Neural cell (in vitro differentiated cells): ENCODE measurements at regions not wholly inside any gene's neighbourhood (a gene's known extent, or its start where the extent isn't known, plus 50 kb on each side); places are given as distances from the start of the nearest gene placed in this dataset.

Source experiments
- H2AFZ ChIP-seq: fragments of 200-600, 300-800 bp; sonication (generic), shearing (Covaris generic); 2 replicates; pipeline ENCODE4 v1.6.0; 2014; ENCODE audit warnings: low read depth, mild to moderate bottlenecking, antibody characterized with exemption, low read length, moderate library complexity
- H3F3A ChIP-seq: fragments of 200-600 bp; shearing (Covaris generic); 2 replicates; pipeline ENCODE4 v1.6.1; 2016; ENCODE audit warnings: mild to moderate bottlenecking, moderate library complexity, mixed read lengths, antibody characterized with exemption, low read length; ENCODE audit not compliant: insufficient read depth, poor library complexity, severe bottlenecking
- H3K27ac ChIP-seq: fragments of 200-600, 300-800 bp; sonication (generic), shearing (Covaris generic); 2 replicates; pipeline ENCODE4 v1.5.1; 2014; ENCODE audit warnings: mild to moderate bottlenecking, low read length, moderate library complexity
- H3K27me3 ChIP-seq: fragments of 300-800, 200-600 bp; sonication (generic), shearing (Covaris generic); 2 replicates; pipeline ENCODE4 v1.6.0; 2014; ENCODE audit warnings: mild to moderate bottlenecking, low read depth, low read length, moderate library complexity; ENCODE audit not compliant: insufficient read depth
- H3K36me3 ChIP-seq: fragments of 300-800, 200-600 bp; sonication (generic), shearing (Covaris generic); 2 replicates; pipeline ENCODE4 v1.5.1; 2014; ENCODE audit warnings: mild to moderate bottlenecking, antibody characterized with exemption, low read length, moderate library complexity; ENCODE audit not compliant: insufficient read depth
- H3K4me2 ChIP-seq: fragments of 300-800, 200-600 bp; sonication (generic), shearing (Covaris generic); 2 replicates; pipeline ENCODE4 v1.6.0; 2014; ENCODE audit warnings: mild to moderate bottlenecking, low read length
- H3K4me3 ChIP-seq: fragments of 300-800, 200-600 bp; sonication (generic), shearing (Covaris generic); 2 replicates; pipeline ENCODE4 v1.5.1; 2014; ENCODE audit warnings: mild to moderate bottlenecking, low read length, moderate library complexity
- H3K79me2 ChIP-seq: fragments of 200-600 bp; shearing (Covaris generic); replicated peaks from 2 replicates; pipeline ENCODE4 v1.6.0; 2014; ENCODE audit warnings: mild to moderate bottlenecking, low read length, moderate library complexity; ENCODE audit not compliant: insufficient read depth
- H3K9ac ChIP-seq: fragments of 300-800, 200-600 bp; sonication (generic), shearing (Covaris generic); 2 replicates; pipeline ENCODE4 v1.6.1; 2016; ENCODE audit warnings: mild to moderate bottlenecking, low read length, mixed read lengths
- H3K9me2 ChIP-seq: fragments of 200-600 bp; shearing (Covaris generic); 2 replicates; pipeline ENCODE4 v1.6.1; 2016; ENCODE audit warnings: mild to moderate bottlenecking, low read length, mixed read lengths; ENCODE audit not compliant: insufficient read depth
- H3K9me3 ChIP-seq: fragments of 200-600, 300-800 bp; sonication (generic), shearing (Covaris generic); 2 replicates; pipeline ENCODE4 v1.6.1; 2016; ENCODE audit warnings: mild to moderate bottlenecking, mixed run types, low read length, moderate library complexity, mixed read lengths
- H4K20me1 ChIP-seq: fragments of 200-600 bp; shearing (Covaris generic); 2 replicates; pipeline ENCODE4 v1.6.1; 2016; ENCODE audit warnings: mild to moderate bottlenecking, mixed run types; ENCODE audit not compliant: insufficient read depth
- EZH2 ChIP-seq: fragments of 200-600, 300-800 bp; shearing (Covaris generic), sonication (generic); IDR thresholded peaks from 2 replicates; pipeline ENCODE4 v1.6.1; 2014; ENCODE audit warnings: antibody characterized with exemption, low read length, borderline replicate concordance, mild to moderate bottlenecking; ENCODE audit not compliant: insufficient read depth, poor library complexity, severe bottlenecking
- MXI1 ChIP-seq: fragments of 450-650 bp; conservative IDR thresholded peaks from 2 replicates; pipeline ENCODE4 v1.6.1; 2014; ENCODE audit warnings: antibody characterized with exemption, mild to moderate bottlenecking; ENCODE audit not compliant: poor library complexity, severe bottlenecking
- POLR2AphosphoS5 ChIP-seq: IDR thresholded peaks from 2 replicates; pipeline ENCODE4 v1.6.1; 2012
- RAD21 ChIP-seq: fragments of 450-650 bp; conservative IDR thresholded peaks from 2 replicates; pipeline ENCODE4 v1.6.1; 2014; ENCODE audit warnings: antibody characterized with exemption, mild to moderate bottlenecking, moderate library complexity
- SMC3 ChIP-seq: fragments of 450-650 bp; conservative IDR thresholded peaks from 2 replicates; pipeline ENCODE4 v1.6.1; 2014; ENCODE audit warnings: antibody characterized with exemption, mild to moderate bottlenecking, moderate library complexity; ENCODE audit not compliant: poor library complexity
- TAF1 ChIP-seq: IDR thresholded peaks from 2 replicates; pipeline ENCODE4 v1.6.1; 2012; ENCODE audit warnings: low read depth
- TF ChIP-seq, protein P1 (sequence below): IDR thresholded peaks from 2 replicates; pipeline ENCODE4 v1.6.1; 2012; ENCODE audit warnings: borderline replicate concordance
- TF ChIP-seq, protein P2 (sequence below): fragments of 450-650 bp; IDR thresholded peaks from 2 replicates; pipeline ENCODE4 v1.5.1; 2014; ENCODE audit warnings: antibody characterized with exemption, mild to moderate bottlenecking, moderate library complexity; ENCODE audit not compliant: poor library complexity, severe bottlenecking

DNA sequence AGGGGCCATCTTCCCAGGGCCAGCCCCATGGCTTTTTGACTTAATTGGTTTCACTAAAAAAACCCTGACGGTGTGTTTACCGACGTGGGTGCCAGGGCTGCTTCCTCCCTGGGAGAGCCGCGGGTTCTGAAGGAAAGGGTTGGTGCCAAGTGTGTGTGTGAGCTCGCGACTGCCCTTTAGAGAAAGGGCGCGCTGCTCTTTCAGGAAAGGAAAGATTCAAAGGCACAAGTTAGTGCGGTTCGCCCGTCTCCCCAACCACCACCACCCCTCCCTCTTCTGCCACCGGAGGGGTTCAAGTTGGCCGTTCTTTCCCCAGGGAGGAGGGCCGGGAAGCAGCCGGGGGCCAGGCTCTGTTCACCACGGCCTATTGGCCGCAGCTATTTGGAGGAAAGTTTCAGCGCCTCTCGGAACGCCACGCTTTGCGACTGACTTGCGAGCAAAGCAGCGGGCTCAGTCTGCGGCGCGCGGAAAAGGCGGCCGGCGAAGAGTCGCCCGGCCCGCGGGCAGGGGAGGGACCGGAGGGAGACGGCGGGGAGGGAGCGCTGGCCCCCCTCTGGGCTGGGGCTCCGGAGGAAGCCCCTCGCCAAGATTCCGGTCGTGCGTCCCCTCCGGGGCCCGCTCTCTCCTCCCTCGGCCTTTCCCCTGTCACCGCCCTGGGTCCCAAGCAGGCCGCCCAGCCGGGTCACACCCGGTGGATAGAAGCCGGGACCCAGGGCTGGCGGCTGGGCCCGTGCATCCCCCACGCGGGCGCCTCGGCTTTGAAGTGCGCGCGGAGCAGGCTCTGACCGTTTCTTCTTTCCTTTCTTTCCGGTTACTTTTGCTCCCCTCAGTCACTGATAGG is 165.9 kb upstream of the PPP1R3A start:
- H3K4me3 ChIP-seq: peak overlapping the region; percentile 80
- no peaks in the 10 kb centered on the region for H3K79me2 ChIP-seq
- no peaks in the 10 kb centered on the region for H3K9me3 ChIP-seq
- no peaks in the 10 kb centered on the region for H3K9me2 ChIP-seq
- peak overlapping the region; percentile 69 for H3K9ac ChIP-seq
- peaks cover 75% of the 10 kb centered on the region for H3K27me3 ChIP-seq
- peak overlapping the region; percentile 48 for H3K27ac ChIP-seq
- no peak overlapping the region for H2AFZ ChIP-seq
- no peaks in the 10 kb centered on the region for H3K36me3 ChIP-seq
- TF ChIP-seq, protein P1, sequence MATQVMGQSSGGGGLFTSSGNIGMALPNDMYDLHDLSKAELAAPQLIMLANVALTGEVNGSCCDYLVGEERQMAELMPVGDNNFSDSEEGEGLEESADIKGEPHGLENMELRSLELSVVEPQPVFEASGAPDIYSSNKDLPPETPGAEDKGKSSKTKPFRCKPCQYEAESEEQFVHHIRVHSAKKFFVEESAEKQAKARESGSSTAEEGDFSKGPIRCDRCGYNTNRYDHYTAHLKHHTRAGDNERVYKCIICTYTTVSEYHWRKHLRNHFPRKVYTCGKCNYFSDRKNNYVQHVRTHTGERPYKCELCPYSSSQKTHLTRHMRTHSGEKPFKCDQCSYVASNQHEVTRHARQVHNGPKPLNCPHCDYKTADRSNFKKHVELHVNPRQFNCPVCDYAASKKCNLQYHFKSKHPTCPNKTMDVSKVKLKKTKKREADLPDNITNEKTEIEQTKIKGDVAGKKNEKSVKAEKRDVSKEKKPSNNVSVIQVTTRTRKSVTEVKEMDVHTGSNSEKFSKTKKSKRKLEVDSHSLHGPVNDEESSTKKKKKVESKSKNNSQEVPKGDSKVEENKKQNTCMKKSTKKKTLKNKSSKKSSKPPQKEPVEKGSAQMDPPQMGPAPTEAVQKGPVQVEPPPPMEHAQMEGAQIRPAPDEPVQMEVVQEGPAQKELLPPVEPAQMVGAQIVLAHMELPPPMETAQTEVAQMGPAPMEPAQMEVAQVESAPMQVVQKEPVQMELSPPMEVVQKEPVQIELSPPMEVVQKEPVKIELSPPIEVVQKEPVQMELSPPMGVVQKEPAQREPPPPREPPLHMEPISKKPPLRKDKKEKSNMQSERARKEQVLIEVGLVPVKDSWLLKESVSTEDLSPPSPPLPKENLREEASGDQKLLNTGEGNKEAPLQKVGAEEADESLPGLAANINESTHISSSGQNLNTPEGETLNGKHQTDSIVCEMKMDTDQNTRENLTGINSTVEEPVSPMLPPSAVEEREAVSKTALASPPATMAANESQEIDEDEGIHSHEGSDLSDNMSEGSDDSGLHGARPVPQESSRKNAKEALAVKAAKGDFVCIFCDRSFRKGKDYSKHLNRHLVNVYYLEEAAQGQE: no peak
- no peak for TF ChIP-seq SMC3
- peak; percentile 82 for TF ChIP-seq EZH2
- TF ChIP-seq POLR2AphosphoS5: peak; percentile 14
- TF ChIP-seq RAD21: no peak
- peaks cover 6% of the 10 kb centered on the region for H3F3A ChIP-seq
- H3K4me2 ChIP-seq: no peak overlapping the region
- H4K20me1 ChIP-seq: no peaks in the 10 kb centered on the region

DNA sequence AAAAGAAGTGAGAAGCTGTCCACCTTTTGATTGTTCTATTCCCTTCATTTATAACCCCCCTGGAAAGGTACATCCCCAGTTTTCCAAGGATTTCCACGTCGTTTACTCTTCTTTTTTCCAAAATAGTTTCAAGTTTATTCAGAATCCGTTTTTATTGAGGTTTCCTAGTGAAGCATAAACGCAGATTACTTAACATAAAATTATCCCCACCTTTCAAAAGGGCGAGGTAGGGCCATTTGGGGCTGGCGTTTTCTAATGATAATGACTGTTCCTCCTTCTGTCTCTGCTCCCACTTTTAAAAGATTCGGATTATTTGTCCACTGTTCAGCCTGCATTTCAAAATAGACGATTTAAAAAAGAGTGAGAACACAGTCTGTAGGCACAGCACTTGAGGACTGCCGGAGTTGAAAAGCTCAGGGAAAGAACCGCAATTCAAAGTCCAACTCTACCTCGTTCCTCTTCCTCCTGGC is 165.2 kb upstream of the PPP1R3A start:
- H3K9me3 ChIP-seq: no peaks in the 10 kb centered on the region
- H3K9ac ChIP-seq: no peak overlapping the region
- no peak overlapping the region for H3K4me2 ChIP-seq
- no peaks in the 10 kb centered on the region for H4K20me1 ChIP-seq
- no peak overlapping the region for H3K27ac ChIP-seq
- no peak overlapping the region for H3K4me3 ChIP-seq
- no peaks in the 10 kb centered on the region for H3K36me3 ChIP-seq
- no peak for TF ChIP-seq MXI1
- TF ChIP-seq POLR2AphosphoS5: peak; percentile 21
- H3K27me3 ChIP-seq: peaks cover 69% of the 10 kb centered on the region
- H3K79me2 ChIP-seq: no peaks in the 10 kb centered on the region
- H3F3A ChIP-seq: peaks cover 6% of the 10 kb centered on the region
- H3K9me2 ChIP-seq: no peaks in the 10 kb centered on the region
- H2AFZ ChIP-seq: no peak overlapping the region

DNA sequence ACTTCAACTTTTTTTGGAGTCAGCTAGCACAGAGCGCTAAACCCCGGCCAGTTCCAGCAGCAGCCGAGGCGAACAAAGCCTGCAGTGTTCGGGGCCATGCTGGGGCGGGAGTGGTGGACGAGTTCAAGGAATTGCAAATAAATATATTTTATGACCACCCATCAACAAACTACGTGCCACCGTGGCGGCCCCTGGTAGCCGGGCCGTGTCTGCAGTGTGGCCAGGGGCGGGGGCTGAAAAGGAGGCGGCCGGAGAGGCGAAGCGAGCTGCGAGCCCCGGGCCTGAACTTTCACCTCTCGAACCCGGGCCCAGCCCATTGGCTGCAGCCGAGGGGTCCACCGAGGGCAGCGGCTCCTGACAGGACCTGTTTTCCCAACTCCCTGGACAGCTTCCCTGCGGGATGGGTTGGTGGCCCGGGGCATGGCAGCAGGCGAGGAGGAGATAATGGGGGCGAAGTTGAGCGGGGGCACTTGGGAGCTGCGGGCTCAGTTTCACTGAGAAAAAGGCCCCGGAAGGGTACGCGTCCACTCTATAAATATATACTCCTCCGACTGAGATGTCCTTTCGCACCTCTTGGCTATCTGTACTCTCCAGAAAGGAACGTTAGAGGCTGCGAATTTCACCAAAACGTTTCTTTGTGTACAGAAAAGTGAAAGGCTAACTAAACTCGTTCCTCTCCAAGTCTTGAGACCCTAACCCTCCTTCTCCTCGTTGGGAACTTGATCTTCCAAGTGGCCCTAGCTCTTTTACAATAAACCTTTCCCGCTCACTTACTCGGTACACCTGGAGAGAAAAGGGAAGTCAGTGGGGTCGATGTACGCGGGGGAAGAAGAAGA is 164.6 kb upstream of the PPP1R3A start:
- H3K27me3 ChIP-seq: peaks cover 62% of the 10 kb centered on the region
- no peaks in the 10 kb centered on the region for H3K9me3 ChIP-seq
- H3K9me2 ChIP-seq: no peaks in the 10 kb centered on the region
- H3K27ac ChIP-seq: no peak overlapping the region
- peaks cover 6% of the 10 kb centered on the region for H3F3A ChIP-seq
- no peak overlapping the region for H3K9ac ChIP-seq
- H3K4me3 ChIP-seq: no peak overlapping the region
- no peak for TF ChIP-seq SMC3
- no peak for TF ChIP-seq RAD21
- TF ChIP-seq, protein P1: no peak
- TF ChIP-seq TAF1: no peak
- TF ChIP-seq POLR2AphosphoS5: peak; percentile 9
- TF ChIP-seq, protein P2, sequence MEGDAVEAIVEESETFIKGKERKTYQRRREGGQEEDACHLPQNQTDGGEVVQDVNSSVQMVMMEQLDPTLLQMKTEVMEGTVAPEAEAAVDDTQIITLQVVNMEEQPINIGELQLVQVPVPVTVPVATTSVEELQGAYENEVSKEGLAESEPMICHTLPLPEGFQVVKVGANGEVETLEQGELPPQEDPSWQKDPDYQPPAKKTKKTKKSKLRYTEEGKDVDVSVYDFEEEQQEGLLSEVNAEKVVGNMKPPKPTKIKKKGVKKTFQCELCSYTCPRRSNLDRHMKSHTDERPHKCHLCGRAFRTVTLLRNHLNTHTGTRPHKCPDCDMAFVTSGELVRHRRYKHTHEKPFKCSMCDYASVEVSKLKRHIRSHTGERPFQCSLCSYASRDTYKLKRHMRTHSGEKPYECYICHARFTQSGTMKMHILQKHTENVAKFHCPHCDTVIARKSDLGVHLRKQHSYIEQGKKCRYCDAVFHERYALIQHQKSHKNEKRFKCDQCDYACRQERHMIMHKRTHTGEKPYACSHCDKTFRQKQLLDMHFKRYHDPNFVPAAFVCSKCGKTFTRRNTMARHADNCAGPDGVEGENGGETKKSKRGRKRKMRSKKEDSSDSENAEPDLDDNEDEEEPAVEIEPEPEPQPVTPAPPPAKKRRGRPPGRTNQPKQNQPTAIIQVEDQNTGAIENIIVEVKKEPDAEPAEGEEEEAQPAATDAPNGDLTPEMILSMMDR: no peak
- TF ChIP-seq EZH2: no peak
- no peak overlapping the region for H3K4me2 ChIP-seq
- H3K36me3 ChIP-seq: no peaks in the 10 kb centered on the region
- H2AFZ ChIP-seq: no peak overlapping the region
- H4K20me1 ChIP-seq: no peaks in the 10 kb centered on the region
- H3K79me2 ChIP-seq: no peaks in the 10 kb centered on the region
